GM10266 (cell line): ENCODE measurements at regions not wholly inside any gene's neighbourhood (a gene's known extent, or its start where the extent isn't known, plus 50 kb on each side); places are given as distances from the start of the nearest gene placed in this dataset.

ENCODE experiments used
- DNase-seq: peaks from one replicate; pipeline ENCODE4 v3.0.0; 2012; ENCODE audit errors: extremely low spot score
- CTCF ChIP-seq: IDR thresholded peaks from 2 replicates; pipeline ENCODE4 v1.5.1; 2012; ENCODE audit warnings: mild to moderate bottlenecking, low read depth; ENCODE audit not compliant: control insufficient read depth, insufficient read depth; ENCODE audit errors: missing control alignments

GRCh38 chr3:102544741-102545140, 109.9 kb downstream of the ZPLD1 start:
- TF ChIP-seq CTCF = no peak
- no peak for DNase-seq

- TF ChIP-seq CTCF = no peak
- no peak for DNase-seq
Observed at GRCh38 chr3:102545276-102545675, 110.5 kb downstream of the ZPLD1 start.

- DNase-seq = no peak
- no peak for TF ChIP-seq CTCF
Observed at GRCh38 chr3:102553876-102554275, 119.1 kb downstream of the ZPLD1 start.

DNA sequence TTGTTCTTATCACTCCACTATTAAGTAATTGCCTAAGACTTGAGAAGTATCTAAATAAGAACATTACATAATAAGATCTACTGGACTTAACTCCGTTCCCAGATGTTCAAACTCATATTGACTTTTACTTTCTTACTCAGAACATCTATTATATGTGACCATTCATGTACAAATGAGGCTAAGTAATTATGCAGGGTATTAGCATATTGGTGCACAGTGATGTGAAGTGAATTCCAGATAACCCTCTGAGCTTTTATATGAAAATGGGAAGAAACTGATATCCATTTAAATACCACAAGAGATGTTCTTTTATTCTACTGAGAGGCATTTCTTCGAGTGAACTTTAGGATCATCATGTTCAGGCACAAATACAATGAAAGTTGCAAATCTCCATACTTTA, 135.7 kb downstream of the ZPLD1 start:
- no peak for TF ChIP-seq CTCF
- no peak for DNase-seq

DNA sequence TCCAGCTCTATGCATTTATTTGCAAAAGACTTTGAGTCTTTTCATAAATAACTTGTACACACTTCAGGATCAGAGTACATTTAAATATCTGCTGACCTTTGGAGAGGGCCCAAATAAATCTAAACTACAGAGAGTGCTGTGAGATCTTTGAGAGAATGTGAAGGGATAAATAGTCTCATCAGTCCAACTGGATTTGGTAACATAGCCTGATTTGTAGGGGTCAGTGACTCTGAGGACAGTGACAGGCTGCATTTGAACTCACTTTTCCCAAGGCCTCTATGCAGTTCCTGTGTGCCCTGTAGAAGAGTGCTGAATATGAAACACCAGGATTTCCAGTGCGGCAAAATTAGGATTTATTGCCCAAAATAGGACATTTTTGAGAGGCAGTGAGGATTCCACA, 136.2 kb downstream of the ZPLD1 start:
- no peak for TF ChIP-seq CTCF

DNA sequence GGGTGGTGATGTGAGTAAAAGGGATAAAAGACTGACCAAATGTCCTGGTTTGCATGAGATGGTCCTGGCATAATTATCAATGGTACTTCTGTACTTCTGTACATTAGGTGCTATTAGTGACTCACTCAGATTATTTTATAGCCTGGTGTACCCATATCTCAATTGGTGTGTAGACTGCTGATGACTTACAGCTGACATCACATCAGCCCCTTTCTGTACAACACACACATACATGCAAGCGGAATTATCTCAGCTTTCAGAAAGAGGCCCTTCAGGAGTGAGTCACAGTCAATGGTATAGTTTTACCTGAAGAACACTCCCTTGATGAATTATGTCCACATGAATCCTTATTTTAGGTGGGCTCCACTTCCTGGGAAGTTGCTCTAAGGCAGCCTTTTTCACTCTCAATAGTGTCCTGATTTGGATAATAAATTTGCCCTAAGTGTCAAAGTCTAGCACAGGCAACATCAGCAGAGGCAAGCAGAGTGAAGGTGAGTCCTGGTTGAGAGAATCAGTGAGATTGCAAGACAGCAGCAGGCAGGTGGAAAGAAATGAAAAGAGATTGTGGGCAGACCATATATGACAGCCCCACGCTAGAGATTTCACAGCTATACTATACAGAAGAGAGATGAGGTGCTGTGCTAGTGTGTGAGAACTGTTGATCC, 137.0 kb downstream of the ZPLD1 start:
- no peak for TF ChIP-seq CTCF

More for the DNA sequence above, 136.2 kb downstream of the ZPLD1 start:
- DNase-seq = no peak

DNA sequence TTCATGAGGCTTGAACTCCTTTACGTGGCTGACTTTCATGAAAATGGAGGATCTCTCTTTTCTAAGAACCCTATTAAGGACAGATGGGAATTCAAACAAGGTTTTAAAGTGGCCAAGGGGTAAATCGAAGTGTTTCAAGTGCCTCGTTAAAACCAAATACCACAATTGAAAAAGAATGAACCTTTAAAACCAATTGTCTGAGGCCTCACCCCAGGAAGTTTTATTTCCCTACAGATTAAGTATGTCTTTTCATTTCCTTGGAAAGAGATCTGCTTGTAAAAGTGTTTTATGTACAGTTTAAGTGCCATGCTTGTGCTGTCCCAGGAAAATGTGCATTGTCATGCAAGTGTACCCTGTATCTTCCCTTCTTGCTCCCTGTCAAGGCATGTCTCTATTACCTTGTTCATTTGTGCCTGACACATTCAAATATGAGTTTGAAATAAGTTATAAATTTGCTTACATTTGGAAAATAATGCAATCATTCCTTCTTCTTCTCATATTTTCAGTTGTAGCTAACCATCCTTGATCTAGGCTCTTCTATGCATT, 138.7 kb downstream of the ZPLD1 start:
- no peak for DNase-seq
- no peak for TF ChIP-seq CTCF

More for the DNA sequence above, 137.0 kb downstream of the ZPLD1 start:
- DNase-seq = no peak
